Retina (tissue), 1 donor: ENCODE measurements at regions not wholly inside any gene's neighbourhood (a gene's known extent, or its start where the extent isn't known, plus 50 kb on each side); places are given as distances from the start of the nearest gene placed in this dataset.

Experiments
- DNase-seq: peaks from one replicate; pipeline ENCODE4 v3.0.0-alpha.2; 2016

DNA sequence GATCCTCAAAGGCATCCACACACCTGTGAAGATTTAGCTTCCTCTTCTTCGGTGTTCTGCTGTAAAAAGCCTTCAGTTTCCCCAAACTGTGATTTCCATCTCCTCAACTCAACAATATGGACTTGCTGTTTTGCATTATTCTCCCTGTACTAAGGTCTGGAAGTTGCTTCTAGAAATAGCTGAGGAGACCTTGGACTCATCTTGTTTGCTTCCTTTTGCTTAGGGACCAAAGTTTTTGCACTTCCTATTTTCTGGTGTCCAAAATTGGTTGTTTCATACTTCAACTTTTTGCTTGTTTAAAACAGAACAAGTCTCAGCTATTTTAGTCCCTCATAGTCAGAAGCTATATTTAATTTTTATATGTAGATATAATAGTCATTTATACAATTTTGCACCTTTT, 201.9 kb upstream of the COPS8 start:
- no peak for DNase-seq

DNA sequence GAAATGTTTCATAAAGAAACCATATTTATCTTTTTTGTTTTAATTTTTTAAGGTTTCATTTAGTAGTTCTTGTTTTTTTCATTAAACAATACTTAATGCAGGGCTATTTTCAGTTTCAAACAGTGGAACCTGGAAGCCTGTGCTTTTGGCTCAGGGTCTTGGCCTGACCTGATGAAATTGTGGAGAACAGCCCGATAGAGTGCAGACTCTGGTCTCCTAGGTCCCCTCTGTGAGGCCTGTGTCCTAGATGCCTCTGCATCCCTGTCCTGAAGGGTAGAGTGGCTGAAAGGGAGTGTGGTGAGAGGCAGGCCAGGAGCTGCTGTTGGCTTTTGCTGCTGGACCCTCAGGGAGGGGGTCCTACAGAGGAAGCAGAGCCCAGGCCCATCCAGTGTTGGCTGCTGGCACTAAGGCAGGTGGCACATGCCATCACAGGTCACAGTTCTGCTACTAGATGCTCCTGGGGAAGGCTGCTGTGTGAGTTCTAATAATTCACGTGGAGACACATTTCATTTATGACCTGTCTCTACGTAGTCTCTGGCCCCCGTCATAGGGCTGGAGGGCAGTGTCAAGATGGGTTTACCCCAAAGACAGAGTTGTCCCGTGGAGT, 201.0 kb upstream of the COPS8 start:
- no peak for DNase-seq

DNA sequence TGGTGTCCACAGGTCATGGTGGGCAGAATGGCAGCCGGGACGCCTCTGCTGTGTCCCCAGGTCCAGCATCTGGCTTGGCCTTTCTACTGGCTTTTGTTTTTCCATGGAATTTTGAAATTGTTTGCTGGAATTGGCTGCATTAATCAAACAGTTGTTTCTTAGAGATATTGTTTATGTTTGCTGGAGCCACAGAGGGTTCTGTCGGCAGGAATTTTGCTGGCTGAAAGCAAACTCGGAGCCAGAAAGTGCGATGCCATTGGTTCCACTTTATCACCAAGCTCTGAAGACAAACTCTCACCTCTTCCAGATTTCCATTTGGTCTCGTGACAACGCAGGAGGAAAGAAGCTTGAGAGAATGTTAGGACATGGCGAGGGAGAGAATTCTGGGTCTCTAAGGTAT, 199.2 kb upstream of the COPS8 start:
- DNase-seq: no peak

DNA sequence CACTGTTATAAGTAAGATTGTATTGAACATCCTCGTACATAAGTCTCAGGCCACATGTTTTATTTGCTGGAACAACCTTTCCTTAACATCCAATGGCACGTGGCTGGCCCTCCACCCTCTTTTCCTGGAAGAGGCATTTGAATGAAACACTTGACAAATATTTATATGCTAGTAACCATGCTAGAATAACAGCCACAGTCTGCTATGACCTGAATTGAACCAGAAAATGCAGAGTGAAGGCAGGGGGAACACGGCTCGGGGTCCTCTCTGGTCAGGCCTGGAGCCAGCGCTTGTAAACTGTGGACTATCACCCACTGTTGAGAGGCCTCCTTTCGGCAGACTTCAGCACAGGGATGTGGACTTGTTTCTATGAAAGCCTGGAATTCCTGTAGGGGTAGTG, 198.2 kb upstream of the COPS8 start:
- no peak for DNase-seq

GRCh38 chr2:236887953-236888793, 197.5 kb upstream of the COPS8 start:
- no peak for DNase-seq

- no peak for DNase-seq
Measured at GRCh38 chr2:236888794-236889780, 196.6 kb upstream of the COPS8 start.

DNA sequence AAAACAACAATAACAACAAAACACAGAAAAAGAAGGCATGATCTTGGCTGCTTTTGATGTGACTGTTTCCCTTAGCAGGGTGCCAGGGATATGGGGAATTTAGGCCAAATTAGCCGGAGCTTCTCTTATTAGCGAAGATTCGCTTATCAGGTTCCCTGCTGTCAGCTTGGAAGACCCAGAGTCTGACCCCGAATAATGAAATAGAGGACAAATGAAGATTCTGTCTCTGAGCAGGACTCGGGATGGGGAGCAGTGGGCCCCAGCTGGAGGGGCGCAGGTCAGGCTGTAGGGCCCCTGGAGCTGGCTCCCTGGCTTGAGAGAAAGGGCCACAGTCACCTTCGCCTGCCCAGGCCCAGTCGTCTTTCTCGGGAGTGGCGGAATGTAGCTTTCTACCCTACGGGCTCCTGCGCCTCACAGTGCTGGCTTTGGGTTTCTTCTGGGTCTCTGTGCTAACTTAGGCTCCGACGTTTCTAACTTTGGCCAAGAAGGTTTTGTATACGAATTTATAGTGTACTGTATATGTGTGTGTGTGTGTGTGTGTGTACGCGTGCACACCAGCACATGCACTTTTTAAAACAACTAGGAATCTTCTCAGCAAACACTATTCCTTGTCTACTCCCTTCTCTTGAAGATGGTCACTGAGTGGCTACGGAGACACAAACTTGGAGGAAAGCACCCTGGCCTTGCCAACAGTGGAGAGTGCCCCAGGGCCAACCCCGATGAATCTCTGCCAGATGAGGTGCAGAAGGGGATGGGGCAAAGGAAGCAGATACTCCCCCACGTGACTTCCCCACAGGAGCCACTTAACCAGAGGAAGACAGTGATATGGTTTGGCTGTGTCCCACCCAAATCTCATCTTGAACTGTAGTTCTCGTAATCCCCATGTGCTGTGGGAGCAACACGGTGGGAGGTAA, 195.6 kb upstream of the COPS8 start:
- DNase-seq: no peak

DNA sequence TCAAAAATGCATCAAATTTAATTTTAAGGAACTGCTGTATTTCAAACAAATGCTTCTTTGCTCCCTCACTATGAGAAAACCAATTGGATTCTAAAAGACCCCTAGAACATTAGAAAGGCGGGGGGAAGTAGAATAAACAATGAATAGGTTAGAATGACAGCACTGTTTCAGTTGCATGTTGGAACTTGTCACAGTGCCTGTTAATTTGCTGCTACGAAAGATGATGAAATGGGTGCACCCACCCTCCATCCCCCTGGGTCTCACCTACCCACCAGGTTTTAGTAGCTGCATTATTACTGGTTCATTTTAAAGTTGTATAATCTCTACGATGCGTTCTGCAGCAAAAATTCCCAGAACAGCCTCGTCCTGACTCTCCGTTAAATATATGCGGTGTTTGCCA, 193.0 kb upstream of the COPS8 start:
- DNase-seq: no peak

DNA sequence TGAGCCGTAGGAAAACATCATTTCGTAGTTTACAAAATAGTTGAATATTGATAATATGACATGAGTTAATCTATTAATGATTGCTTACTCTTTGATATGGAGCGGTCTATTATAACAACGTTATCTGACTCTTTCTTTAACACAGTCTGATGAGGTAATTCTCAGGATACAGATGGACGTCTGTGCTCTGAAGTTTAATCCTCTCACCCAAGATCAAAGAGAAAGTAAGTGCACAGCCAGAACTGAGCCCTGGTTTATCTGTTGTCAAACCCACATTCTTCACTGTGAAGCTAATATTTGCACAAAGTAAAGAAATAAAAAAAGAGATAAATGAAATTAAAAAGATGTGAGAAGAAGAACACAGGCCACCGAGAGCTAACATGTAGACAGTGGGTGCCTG, 190.9 kb upstream of the COPS8 start:
- no peak for DNase-seq

DNA sequence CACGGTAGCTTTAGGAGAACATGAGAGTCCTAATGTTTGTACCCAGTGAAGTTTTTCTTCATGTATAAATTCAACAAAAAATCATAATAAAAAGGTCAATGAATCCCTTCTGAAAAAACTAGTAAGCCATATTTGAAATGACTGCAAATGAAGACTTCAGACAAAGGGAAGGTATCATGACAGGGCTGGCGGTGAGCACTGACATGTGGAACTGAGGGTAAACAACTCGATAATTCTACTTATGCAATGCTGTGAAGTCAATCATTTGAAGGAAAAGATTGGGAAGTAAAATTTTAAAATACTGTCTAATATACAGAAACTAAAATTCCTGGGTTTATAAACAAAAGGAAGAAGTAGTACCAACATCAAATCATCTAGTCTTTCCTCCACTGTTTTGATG, 190.2 kb upstream of the COPS8 start:
- no peak for DNase-seq

DNA sequence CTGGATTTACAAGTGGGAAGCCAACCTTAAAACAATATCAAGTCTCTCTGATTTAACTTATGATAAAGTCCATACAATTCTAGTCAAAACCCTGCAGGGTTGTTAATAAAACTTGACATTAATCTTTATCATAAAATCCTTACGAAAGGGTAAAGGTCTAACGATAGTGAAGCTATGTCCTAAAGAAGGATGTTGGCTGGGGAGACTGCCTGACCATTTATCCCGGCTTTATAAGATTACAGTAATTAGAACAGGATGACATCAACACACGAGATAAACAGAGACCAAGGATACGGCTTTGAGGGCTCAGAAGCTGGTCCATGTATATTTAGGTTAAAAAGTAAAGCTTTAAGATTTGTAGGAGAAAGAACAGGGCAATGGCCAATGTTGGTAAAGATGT, 189.0 kb upstream of the COPS8 start:
- DNase-seq: no peak

GRCh38 chr2:236899146-236899545, 186.5 kb upstream of the COPS8 start:
- no peak for DNase-seq

DNA sequence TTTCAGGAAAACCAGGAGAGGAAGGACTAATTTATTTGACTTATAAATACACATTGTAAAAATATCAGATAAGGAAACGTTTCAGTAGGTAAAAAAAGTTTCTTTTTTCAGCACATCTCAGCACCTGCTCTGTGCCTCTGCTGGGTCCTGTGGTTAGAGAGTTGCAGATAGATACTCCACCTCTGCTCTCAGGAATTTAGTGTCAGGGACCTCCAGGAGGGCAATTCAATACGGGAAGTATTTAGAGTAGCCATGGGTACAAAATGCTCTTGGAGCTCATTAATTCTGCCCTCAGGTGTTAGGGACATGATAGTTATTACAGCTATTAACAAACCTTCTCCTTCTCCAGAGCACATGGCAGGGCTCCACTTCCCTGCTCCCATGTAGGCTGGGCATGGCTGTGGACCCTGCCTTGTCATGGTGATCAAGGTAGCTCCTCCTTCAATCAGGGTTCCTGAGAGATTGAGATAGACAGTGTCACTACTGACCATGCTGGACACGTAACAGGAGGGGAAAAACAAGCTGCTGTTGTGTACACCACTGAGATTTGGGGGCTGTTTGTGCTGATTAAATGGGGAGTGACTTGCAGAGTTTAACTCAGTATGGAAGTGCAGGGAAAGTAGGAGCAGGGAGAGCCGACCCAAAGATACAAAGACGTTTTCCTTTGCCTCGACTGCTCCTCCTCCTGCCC, 185.6 kb upstream of the COPS8 start:
- DNase-seq: no peak

DNA sequence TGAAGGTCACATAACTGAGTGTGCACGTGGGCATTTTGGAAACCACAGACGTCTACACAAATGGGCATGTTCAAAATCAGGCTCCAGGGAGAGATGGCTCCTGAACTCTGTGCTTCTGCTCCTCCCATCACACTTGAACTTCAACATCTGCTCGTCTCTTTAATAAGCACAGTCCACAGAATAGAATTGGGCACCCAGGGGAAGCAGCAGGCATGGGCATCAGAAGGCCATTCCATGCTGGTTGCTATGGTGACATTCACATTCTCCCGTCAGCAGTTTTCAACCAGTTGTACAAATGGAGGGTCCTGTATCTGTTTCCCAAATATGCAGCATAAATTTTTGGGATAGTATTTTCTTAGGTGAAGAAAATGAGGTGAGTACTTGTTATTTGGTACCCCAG, 183.7 kb upstream of the COPS8 start:
- DNase-seq: no peak

DNA sequence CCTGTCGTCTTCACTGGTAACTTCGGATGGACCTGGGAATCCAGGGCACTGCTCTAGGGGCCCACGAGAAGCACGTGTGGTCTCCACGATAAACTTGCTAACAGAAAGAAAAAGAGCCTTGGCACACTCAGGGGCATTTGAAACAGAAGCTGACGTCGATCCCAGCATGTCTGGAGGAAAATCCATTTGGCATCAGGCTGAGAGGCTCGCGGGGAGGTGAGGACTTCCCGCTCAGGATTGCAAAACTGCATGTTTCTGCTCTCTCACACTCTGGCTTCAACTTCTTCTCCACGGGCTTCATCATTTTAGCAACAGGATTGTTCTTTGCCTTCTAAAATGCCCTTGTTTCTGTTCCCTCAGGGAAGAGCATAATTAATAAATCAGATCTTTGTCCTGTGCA, 181.7 kb upstream of the COPS8 start:
- DNase-seq: no peak

DNA sequence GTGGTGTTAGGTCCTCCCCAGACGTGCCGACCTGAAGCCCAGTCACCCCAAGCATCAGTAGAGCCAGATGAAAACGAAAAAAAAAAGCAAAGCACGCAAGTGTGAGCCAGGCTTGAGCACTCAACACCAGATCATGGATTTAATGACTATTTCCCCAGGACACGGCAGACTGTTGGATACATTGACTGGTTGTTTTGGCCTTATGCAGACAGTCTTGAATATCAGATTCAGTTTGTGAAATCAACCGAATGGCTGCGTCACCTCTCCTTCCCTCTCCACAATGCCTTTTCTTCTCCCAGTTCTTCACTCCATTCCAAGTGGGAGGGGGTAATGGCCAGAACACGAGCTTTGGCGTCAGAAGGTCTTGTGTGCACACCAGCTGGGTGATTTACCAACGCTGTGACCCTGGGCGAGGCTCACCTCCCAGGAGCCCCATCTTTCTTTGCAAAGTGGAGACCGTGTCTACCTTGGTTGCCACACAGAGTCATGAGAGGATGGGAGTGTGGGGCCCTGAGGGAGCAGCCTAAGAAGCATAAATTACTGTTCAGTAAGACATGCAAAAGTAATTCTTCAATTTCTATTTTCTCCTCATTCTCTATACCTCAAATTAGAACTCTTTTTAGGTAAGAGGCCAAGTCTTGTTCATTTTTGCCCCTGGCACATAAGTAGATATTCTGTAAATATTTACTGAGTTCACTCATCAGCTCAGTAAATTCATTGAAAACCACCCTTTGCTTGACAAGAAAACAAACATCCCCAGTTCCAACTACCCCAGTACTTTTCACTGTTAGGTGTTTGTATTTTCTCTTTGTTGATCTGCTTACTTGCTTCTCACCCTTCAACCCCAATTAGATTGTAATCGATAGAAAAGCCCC, 181.1 kb upstream of the COPS8 start:
- peak; percentile 18 for DNase-seq

DNA sequence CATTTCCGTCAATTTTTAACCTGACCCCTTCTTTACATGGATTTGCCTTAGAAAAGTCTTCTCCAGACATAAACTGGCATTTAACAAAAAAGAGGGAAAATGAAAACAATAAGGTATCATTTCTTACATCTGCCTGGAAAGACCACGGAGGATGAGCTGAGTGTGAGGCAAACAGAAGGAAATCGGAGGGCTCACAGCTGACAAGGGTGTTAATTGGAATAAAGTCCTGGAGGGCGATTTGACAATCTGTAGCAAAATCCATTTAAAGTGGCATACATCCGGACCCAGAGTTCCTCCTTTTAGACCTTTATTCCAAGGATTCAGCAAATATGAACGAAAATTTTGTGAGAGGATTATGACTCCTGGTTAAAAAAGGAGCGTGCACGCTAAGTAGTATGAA, 179.7 kb upstream of the COPS8 start:
- no peak for DNase-seq

GRCh38 chr2:236908439-236909192, 177.1 kb upstream of the COPS8 start:
- DNase-seq: no peak

DNA sequence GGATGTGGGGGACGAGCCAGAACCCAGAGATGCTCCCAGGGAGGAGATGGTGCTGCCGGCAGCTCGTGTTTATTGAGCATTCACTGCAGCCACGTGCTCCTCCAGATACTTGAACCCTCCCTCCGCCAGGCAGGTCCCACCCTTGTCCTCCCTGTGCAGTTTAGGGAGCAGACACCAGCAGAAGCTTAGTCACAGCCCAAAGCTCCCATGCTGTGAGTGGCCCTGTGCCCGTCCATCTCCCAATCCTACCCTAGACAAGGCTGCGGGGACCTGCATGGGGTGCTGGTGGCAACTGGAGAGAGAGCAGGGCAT, 176.5 kb upstream of the COPS8 start:
- DNase-seq: no peak

DNA sequence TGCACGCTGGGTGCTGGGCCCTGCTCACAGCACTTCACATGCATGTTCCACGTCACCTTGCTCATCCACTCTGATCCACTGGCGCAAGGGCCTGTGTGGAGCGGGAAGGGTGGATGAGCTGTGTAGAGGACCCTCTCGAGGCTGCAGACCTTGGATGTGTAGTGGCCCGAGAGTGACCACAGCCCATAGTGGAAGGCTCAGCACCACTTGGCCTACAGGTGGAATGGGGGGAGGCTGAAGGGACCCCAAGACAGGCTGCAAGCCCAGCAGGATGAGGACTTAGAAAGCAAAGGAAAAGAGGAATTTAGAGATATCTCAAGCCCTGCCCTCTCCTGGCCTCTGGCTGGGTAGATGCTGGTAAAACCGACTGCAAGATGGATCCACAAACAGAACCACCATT, 175.9 kb upstream of the COPS8 start:
- no peak for DNase-seq
